ENCODE measurements at regions not wholly inside any gene's neighbourhood (a gene's known extent, or its start where the extent isn't known, plus 50 kb on each side); places are given as distances from the start of the nearest gene placed in this dataset.

DNA sequence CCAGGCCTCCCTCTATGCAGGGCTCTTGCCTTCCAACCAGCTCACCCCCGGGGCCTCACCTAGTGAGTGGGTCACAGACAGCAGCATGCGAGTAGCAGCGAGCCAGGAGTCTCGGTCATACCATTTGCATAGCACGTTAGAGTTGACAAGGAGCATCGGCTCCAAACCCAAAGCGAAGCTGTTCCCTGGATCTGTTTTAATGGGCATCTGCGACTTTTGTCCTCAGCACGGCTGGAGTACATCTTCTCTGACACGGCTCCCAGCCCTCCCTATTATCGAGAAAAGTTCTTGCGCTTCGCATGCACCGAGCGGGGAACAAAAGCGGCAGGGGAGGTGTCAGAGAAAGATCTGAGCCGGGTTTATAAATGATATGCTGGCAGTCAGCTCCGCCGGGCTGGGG lies 253.3 kb downstream of the MAF start:
- no peak overlapping the region for H2AK9ac ChIP-seq (replicated peaks; ENCODE audit: low read depth, low read length, poor library complexity)
- no peak overlapping the region for H2BK5ac ChIP-seq (ENCODE audit: low read depth, low read length, poor library complexity, severe bottlenecking)
- intact Hi-C loops (cut with micrococcal nuclease) = no loop called here
- H3K9me1 ChIP-seq (ENCODE audit: insufficient read depth, low read length) = no peaks in the 10 kb centered on the region
- H3K4me3 ChIP-seq (ENCODE audit: insufficient read depth, low read depth, low read length) = no peak overlapping the region
- no peak overlapping the region for H3K9ac ChIP-seq (ENCODE audit: low read depth, low read length)
- ATAC-seq (ENCODE audit: low read depth) (no peak), DNase-seq (no peak)
- no peaks in the 10 kb centered on the region for H3K27me3 ChIP-seq (ENCODE audit: control insufficient read depth, insufficient read depth, low read length)
- H3K56ac ChIP-seq (ENCODE audit: extremely low read depth, insufficient read depth, low read length) = no peak overlapping the region
- no TSS peak for BruUV-seq (replicated peaks)
- ChIA-PET POLR2A (ENCODE audit: unreplicated experiment) (no interaction called here), CTCF (no interaction called here)
- H2BK120ac ChIP-seq (ENCODE audit: low read depth, low read length) = no peak overlapping the region
- H4K91ac ChIP-seq (ENCODE audit: insufficient read depth, low read depth, low read length) = no peak overlapping the region
- H3K79me1 ChIP-seq (ENCODE audit: low read depth in 1 of 2, low read length in 2 of 2) = no peaks in the 10 kb centered on the region
- H3K23ac ChIP-seq (ENCODE audit: low read depth, low read length) = no peak overlapping the region
- no peak overlapping the region for H4K8ac ChIP-seq (ENCODE audit: low read depth in 2 of 2, low read length in 2 of 2)
- H2BK20ac ChIP-seq (ENCODE audit: low read depth, low read length) = no peak overlapping the region
- TF ChIP-seq RFX5 (IDR thresholded peaks at IDR 0.05; ENCODE audit: low read depth, low read length) (no peak), RAD21 (IDR thresholded peaks at IDR 0.05; ENCODE audit: low read length) (no peak), MAFK (IDR thresholded peaks at IDR 0.05; ENCODE audit: low read depth, low read length) (no peak), MAZ (IDR thresholded peaks at IDR 0.05; ENCODE audit: borderline replicate concordance, low read depth, low read length) (no peak), BHLHE40 (IDR thresholded peaks at IDR 0.05; ENCODE audit: low read depth, low read length) (no peak), NFE2L2 (IDR thresholded peaks at IDR 0.05; ENCODE audit: low read depth, low read length) (no peak), POLR2A (IDR thresholded peaks at IDR 0.05; ENCODE audit: low read depth, low read length) (no peak), SMC3 (IDR thresholded peaks at IDR 0.05; ENCODE audit: low read depth, low read length) (no peak), CHD1 (IDR thresholded peaks at IDR 0.05; ENCODE audit: low read depth, low read length) (no peak), FOS (IDR thresholded peaks at IDR 0.05; ENCODE audit: low read depth, low read length) (no peak), CEBPB (IDR thresholded peaks at IDR 0.05; ENCODE audit: low read depth, low read length) (no peak), MXI1 (IDR thresholded peaks at IDR 0.05; ENCODE audit: borderline replicate concordance, low read depth, low read length) (no peak)
- TF ChIP-seq, protein P1, sequence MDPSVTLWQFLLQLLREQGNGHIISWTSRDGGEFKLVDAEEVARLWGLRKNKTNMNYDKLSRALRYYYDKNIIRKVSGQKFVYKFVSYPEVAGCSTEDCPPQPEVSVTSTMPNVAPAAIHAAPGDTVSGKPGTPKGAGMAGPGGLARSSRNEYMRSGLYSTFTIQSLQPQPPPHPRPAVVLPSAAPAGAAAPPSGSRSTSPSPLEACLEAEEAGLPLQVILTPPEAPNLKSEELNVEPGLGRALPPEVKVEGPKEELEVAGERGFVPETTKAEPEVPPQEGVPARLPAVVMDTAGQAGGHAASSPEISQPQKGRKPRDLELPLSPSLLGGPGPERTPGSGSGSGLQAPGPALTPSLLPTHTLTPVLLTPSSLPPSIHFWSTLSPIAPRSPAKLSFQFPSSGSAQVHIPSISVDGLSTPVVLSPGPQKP (IDR thresholded peaks at IDR 0.05; ENCODE audit: borderline replicate concordance, low read depth, low read length) = no peak
- TF ChIP-seq, protein P2, sequence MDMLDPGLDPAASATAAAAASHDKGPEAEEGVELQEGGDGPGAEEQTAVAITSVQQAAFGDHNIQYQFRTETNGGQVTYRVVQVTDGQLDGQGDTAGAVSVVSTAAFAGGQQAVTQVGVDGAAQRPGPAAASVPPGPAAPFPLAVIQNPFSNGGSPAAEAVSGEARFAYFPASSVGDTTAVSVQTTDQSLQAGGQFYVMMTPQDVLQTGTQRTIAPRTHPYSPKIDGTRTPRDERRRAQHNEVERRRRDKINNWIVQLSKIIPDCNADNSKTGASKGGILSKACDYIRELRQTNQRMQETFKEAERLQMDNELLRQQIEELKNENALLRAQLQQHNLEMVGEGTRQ (IDR thresholded peaks at IDR 0.05; ENCODE audit: low read depth, low read length) = no peak
- TF ChIP-seq, protein P3, sequence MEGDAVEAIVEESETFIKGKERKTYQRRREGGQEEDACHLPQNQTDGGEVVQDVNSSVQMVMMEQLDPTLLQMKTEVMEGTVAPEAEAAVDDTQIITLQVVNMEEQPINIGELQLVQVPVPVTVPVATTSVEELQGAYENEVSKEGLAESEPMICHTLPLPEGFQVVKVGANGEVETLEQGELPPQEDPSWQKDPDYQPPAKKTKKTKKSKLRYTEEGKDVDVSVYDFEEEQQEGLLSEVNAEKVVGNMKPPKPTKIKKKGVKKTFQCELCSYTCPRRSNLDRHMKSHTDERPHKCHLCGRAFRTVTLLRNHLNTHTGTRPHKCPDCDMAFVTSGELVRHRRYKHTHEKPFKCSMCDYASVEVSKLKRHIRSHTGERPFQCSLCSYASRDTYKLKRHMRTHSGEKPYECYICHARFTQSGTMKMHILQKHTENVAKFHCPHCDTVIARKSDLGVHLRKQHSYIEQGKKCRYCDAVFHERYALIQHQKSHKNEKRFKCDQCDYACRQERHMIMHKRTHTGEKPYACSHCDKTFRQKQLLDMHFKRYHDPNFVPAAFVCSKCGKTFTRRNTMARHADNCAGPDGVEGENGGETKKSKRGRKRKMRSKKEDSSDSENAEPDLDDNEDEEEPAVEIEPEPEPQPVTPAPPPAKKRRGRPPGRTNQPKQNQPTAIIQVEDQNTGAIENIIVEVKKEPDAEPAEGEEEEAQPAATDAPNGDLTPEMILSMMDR (conservative IDR thresholded peaks at IDR 0.05; ENCODE audit: low read depth, low read length) = no peak
- H4K20me1 ChIP-seq (ENCODE audit: insufficient read depth, low read length) = no peaks in the 10 kb centered on the region
- no peak overlapping the region for H3K4me2 ChIP-seq (ENCODE audit: low read depth, low read length)
- in situ Hi-C loops (cut with MboI; ENCODE audit: low sequenced_read_pairs) = no loop called here
- peaks cover 28% of the 10 kb centered on the region for H3K9me3 ChIP-seq (ENCODE audit: control insufficient read depth, insufficient read depth, low read length)
- H3K18ac ChIP-seq (ENCODE audit: low read depth, low read length) = no peak overlapping the region
- no peaks in the 10 kb centered on the region for H3K4me1 ChIP-seq (ENCODE audit: control insufficient read depth, insufficient read depth, low read length)
- no peak overlapping the region for H3K4ac ChIP-seq (ENCODE audit: low read depth, low read length)
- dilution Hi-C loops (cut with HindIII; ENCODE audit: low sequenced_read_pairs, unreplicated experiment) = no loop called here
- H2AK5ac ChIP-seq (ENCODE audit: low read depth, low read length) = no peak overlapping the region
- H4K5ac ChIP-seq (ENCODE audit: low read depth, low read length) = no peak overlapping the region
- H3K36me3 ChIP-seq (ENCODE audit: control insufficient read depth, insufficient read depth, low read length) = no peaks in the 10 kb centered on the region
- H2BK15ac ChIP-seq (ENCODE audit: low read depth, low read length) = no peak overlapping the region
- no CpG with 5 or more reads among the region's 19 CpGs for WGBS, 2 experiments (ENCODE audit: extremely low coverage in 2 of 2, insufficient read length in 1 of 2)
- no peak overlapping the region for H3K14ac ChIP-seq (replicated peaks; ENCODE audit: low read depth, low read length)
- no peak overlapping the region for H3K27ac ChIP-seq (ENCODE audit: insufficient read depth, low read length)
- no peak overlapping the region for H2AFZ ChIP-seq (replicated peaks; ENCODE audit: low read length, poor library complexity)
